H1 (cell line): ENCODE measurements at regions not wholly inside any gene's neighbourhood (a gene's known extent, or its start where the extent isn't known, plus 50 kb on each side); places are given as distances from the start of the nearest gene placed in this dataset.

Experiments used
- FOSL1 ChIP-seq: IDR thresholded peaks from 2 replicates; pipeline ENCODE4 v1.6.1; 2011; ENCODE audit warnings: mild to moderate bottlenecking, low read depth, low read length, moderate library complexity; ENCODE audit not compliant: insufficient read depth
- POLR2A ChIP-seq, 2 experiments: IDR thresholded peaks; 1 replicate in 1 of 2; 2 replicates in 1 of 2; pipeline ENCODE4 v1.6.1; 2011; ENCODE audit warnings: low read depth in 2 of 2, low read length in 2 of 2, mild to moderate bottlenecking in 2 of 2; ENCODE audit errors: control extremely low read depth in 1 of 2
- RAD21 ChIP-seq, 2 experiments: IDR thresholded peaks in 1 of 2; conservative IDR thresholded peaks in 1 of 2; 2 replicates each; pipeline ENCODE4 v1.6.1; 2011; ENCODE audit warnings: low read depth in 2 of 2, low read length in 2 of 2, improper control_type of control experiment in 1 of 2, inconsistent platforms in 1 of 2, mild to moderate bottlenecking in 1 of 2, moderate library complexity in 1 of 2
- SIN3A ChIP-seq, 2 experiments: IDR thresholded peaks in 1 of 2; conservative IDR thresholded peaks in 1 of 2; 2 replicates each; pipeline ENCODE4 v1.6.1; 2011 to 2012; ENCODE audit warnings: low read length in 2 of 2, improper control_type of control experiment in 1 of 2, low read depth in 1 of 2, mild to moderate bottlenecking in 1 of 2
- SP1 ChIP-seq: IDR thresholded peaks from 2 replicates; pipeline ENCODE4 v1.6.1; 2011; ENCODE audit warnings: low read depth, low read length
- TF ChIP-seq, protein P1 (sequence below), 3 experiments: IDR thresholded peaks; 1 replicate in 2 of 3; 2 replicates in 1 of 3; pipeline versions ENCODE4 v1.5.1 to v1.6.1; 2011; ENCODE audit warnings: low read length in 3 of 3, mild to moderate bottlenecking in 3 of 3, inconsistent platforms in 2 of 3, low read depth in 1 of 3, moderate library complexity in 1 of 3; ENCODE audit not compliant: insufficient read depth in 1 of 3; ENCODE audit errors: control extremely low read depth in 1 of 3

- TF ChIP-seq SIN3A (conservative IDR thresholded peaks at IDR 0.05 in 1 of 2, IDR thresholded peaks at IDR 0.05 in 1 of 2; ENCODE audit: low read depth in 1 of 2, low read length in 2 of 2) (no peak), SP1 (no peak), POLR2A (IDR thresholded peaks at IDR 0.05; ENCODE audit: control extremely low read depth in 1 of 2, low read depth in 2 of 2, low read length in 2 of 2) (no peak), RAD21 (IDR thresholded peaks at IDR 0.05 in 1 of 2, conservative IDR thresholded peaks at IDR 0.05 in 1 of 2; ENCODE audit: low read depth in 2 of 2, low read length in 2 of 2) (no peak), FOSL1 (no peak)
- TF ChIP-seq, protein P1, sequence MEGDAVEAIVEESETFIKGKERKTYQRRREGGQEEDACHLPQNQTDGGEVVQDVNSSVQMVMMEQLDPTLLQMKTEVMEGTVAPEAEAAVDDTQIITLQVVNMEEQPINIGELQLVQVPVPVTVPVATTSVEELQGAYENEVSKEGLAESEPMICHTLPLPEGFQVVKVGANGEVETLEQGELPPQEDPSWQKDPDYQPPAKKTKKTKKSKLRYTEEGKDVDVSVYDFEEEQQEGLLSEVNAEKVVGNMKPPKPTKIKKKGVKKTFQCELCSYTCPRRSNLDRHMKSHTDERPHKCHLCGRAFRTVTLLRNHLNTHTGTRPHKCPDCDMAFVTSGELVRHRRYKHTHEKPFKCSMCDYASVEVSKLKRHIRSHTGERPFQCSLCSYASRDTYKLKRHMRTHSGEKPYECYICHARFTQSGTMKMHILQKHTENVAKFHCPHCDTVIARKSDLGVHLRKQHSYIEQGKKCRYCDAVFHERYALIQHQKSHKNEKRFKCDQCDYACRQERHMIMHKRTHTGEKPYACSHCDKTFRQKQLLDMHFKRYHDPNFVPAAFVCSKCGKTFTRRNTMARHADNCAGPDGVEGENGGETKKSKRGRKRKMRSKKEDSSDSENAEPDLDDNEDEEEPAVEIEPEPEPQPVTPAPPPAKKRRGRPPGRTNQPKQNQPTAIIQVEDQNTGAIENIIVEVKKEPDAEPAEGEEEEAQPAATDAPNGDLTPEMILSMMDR (IDR thresholded peaks at IDR 0.05; ENCODE audit: control extremely low read depth in 1 of 3, insufficient read depth in 1 of 3, low read depth in 1 of 3, low read length in 3 of 3): no peak
Measured at GRCh38 chr5:78701795-78702410, 53.3 kb upstream of the LHFPL2 start.
